Epithelial cell of esophagus (primary cell): ENCODE measurements at regions not wholly inside any gene's neighbourhood (a gene's known extent, or its start where the extent isn't known, plus 50 kb on each side); places are given as distances from the start of the nearest gene placed in this dataset.
A peak's percentile ranks its signal among the peaks of the same experiment; 100 is the strongest.
"Not testable (repeated sequence)": the region's sequence is repeated elsewhere in the genome, so short reads cannot be mapped to it uniquely, and the experiment has no call there.

ENCODE experiments used
- DNase-seq: peaks from one replicate; pipeline ENCODE4 v3.0.0; 2010; ENCODE audit warnings: low read depth
- H3K4me3 ChIP-seq: 2 replicates; pipeline ENCODE4 v1.5.1; 2011; ENCODE audit warnings: mild to moderate bottlenecking, low read length, control low read depth
- TF ChIP-seq, protein P1 (sequence below): IDR thresholded peaks from 2 replicates; pipeline ENCODE4 v1.5.1; 2011; ENCODE audit warnings: low read depth, mild to moderate bottlenecking, low read length, control low read depth, inconsistent platforms; ENCODE audit not compliant: insufficient read depth; ENCODE audit errors: missing control alignments

DNA sequence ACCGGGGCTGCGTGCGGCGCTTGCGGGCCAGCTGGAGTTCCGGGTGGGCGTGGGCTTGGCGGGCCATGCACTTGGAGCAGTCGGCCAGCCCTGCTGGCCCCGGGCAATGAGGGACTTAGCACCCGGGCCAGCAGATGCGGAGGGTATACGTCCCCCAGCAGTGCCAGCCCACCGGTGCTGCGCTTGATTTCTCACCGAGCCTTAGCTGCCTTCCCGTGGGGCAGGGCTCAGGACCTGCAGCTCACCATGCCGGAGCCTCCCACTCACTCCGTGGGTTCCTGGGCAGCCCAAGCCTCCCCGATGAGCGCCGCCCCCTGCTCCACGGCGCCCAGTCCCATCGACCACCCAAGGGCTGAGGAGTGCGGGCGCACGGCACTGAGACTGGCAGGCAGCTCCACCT lies 51.4 kb upstream of the INPP4B start:
- DNase-seq = not testable (repeated sequence)

DNA sequence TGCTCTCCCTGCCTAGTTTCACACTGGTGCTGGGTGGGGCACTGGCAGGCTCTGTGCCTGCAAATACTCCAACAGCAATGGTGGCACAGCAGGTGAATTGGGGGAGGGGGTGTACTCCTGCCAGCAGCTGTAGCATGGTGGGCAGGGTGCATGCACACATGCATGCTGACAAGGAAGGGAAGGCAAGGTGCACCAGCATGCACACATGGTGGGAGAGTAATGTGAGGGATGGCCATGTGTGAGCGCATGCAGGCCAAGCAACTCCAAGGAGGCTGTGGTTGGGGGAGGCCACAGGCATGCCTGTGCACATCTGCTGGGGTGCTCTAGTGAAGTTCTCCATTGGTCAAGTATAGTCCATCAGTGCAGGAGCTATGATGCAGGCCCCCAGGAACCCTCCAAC lies 54.5 kb upstream of the INPP4B start:
- H3K4me3 ChIP-seq = no peak overlapping the region
- TF ChIP-seq, protein P1, sequence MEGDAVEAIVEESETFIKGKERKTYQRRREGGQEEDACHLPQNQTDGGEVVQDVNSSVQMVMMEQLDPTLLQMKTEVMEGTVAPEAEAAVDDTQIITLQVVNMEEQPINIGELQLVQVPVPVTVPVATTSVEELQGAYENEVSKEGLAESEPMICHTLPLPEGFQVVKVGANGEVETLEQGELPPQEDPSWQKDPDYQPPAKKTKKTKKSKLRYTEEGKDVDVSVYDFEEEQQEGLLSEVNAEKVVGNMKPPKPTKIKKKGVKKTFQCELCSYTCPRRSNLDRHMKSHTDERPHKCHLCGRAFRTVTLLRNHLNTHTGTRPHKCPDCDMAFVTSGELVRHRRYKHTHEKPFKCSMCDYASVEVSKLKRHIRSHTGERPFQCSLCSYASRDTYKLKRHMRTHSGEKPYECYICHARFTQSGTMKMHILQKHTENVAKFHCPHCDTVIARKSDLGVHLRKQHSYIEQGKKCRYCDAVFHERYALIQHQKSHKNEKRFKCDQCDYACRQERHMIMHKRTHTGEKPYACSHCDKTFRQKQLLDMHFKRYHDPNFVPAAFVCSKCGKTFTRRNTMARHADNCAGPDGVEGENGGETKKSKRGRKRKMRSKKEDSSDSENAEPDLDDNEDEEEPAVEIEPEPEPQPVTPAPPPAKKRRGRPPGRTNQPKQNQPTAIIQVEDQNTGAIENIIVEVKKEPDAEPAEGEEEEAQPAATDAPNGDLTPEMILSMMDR = no peak
- DNase-seq = no peak

More for the DNA sequence above, 51.4 kb upstream of the INPP4B start:
- not testable (repeated sequence) for H3K4me3 ChIP-seq

DNA sequence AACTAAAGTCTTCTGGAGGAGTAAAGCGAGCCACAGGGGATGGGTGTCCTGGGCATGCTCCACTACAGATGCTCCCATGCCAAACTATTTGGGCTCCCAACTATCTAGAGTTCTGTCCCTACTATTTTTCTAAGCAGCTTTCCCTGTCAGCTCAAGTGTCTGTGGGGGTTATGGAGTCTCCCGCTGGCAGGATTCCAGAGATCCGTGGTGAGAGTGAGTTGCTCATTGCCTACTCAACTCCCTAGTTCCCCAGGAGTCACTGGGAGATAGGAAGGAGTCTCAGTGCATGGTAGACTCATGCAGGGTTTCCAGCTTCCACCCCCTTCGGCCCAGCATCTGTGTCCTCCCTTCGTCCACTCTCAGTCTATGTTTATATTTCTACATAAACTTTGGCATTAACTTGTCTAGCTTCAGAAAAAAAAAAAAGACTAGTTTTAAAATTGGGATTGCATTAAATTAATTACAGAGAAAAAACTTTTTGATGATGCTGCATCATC lies 55.1 kb upstream of the INPP4B start:
- H3K4me3 ChIP-seq = no peak overlapping the region
- DNase-seq = peak; percentile 8
- TF ChIP-seq, protein P1 = no peak

DNA sequence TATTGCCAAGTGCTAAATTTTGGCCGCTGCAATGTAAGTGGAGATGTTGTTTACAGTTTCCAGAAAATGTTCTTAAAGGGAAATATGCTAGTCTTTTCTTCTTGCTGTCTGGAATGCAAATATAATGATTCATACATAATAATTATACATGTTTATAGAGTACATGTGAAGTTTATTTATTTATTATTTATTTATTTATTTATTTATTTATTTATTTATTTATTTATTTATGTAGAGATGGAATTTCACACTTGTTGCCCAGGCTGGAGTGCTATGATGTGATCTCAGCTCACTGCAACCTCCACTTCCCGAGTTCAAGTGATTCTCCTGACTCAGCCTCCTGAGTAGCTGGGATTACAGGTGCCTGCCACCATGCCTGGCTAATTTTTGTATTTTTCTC lies 57.5 kb upstream of the INPP4B start:
- H3K4me3 ChIP-seq, DNase-seq: not testable (repeated sequence)

DNA sequence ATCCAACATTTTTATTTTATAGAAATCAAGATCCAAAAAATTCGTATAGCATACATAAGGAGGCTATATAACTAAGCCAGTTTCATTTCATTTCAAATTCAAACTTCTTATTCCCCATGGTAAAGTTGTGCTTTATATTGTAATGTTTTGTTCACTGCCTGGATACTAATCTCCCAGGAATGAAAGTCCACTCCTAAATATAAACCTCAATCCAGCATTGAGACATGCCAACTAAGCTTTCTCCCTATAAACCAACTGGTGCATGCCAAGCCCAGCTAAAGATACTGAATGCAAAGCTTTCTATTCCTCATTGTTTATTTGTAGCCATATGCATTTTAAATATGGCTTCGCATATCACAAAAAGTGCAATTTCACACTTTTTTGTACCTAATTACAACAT lies 63.8 kb upstream of the INPP4B start:
- H3K4me3 ChIP-seq = no peak overlapping the region
- DNase-seq = no peak
- TF ChIP-seq, protein P1 = no peak

DNA sequence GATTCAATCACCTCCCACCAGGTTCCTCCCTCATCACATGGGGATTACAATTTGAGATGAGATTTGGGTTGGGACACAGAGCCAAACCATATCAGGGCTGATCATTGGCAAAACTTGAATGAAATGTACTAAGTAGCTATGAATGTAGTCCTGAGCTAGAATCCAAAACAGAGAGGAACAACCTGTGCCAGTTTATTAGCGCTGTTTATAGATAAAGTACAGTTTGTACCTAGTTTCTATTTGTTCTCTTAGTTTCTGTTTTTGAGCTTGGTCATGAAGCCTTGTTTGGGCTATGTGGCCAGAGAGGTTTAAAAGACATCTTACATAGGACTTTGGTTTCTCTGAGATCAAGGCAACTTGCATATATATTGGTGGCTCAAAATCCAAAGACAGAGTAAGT lies 66.9 kb upstream of the INPP4B start:
- DNase-seq = no peak
- H3K4me3 ChIP-seq = no peak overlapping the region
- TF ChIP-seq, protein P1 = no peak

DNA sequence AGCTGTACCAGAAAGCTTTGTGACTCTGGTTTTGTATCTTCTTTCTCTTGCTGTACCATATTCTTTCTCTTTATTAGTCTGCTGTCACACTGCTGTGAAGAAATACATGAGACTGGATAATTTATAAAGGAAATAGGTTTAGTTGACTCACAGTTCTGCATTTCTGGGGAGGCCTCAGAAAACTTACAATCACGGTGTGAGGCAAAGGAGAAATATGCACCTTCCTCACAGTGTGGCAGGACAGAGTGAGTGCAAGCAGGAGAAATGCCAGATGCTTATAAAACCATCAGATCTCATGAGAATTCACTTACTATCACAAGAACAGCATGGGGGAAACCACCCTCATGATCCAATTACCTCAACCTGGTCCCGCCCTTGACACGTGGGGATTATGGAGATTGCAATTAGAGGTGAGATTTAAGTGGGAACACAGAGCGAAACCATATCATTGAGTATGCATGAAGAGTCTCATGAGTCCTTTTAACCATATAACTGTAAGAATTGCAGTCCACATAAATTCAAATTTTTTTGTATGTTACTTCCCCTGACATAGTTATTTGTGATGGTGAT lies 67.4 kb upstream of the INPP4B start:
- no peak for DNase-seq
- TF ChIP-seq, protein P1 = no peak
- no peak overlapping the region for H3K4me3 ChIP-seq

DNA sequence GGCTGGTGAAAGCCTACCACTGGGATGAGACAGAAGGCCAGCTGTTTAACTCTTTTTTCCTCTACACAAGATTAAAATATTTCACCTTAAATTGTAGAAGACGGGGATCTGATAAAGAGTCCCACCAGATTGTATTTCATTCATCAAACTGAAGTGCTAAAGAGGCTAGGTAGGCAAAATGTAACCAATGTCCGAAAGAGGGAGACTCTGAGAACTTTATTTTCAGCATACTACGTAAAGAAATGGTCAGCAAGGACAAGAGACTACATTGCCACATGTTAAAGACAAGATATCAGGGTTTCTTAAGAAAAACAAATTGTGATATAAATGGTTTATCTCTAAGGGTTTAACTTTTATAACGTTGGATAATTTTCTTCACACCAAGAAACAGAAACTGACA lies 71.6 kb upstream of the INPP4B start:
- TF ChIP-seq, protein P1 = no peak
- H3K4me3 ChIP-seq = no peak overlapping the region
- DNase-seq = no peak
